ENCODE measurements at regions not wholly inside any gene's neighbourhood (a gene's known extent, or its start where the extent isn't known, plus 50 kb on each side); places are given as distances from the start of the nearest gene placed in this dataset.

GRCh38 chr16:26672206-26672605 lies 394.5 kb upstream of the C16orf82 start:
- no peak for TF ChIP-seq EZH2 (IDR thresholded peaks at IDR 0.05; ENCODE audit: low read length)
- no peak for TF ChIP-seq CTCF (optimal IDR thresholded peaks at IDR 0.05 in 1 of 3, IDR thresholded peaks at IDR 0.05 in 1 of 3, conservative IDR thresholded peaks at IDR 0.05 in 1 of 3; ENCODE audit: extremely low read depth in 1 of 3, insufficient read depth in 2 of 3, low read length in 3 of 3)
